LoVo (cell line): ENCODE measurements at regions not wholly inside any gene's neighbourhood (a gene's known extent, or its start where the extent isn't known, plus 50 kb on each side); places are given as distances from the start of the nearest gene placed in this dataset.

ENCODE experiments used
- DNase-seq: peaks from one replicate; pipeline ENCODE4 v3.0.0-alpha.2; 2016; ENCODE audit warnings: low spot score

DNA sequence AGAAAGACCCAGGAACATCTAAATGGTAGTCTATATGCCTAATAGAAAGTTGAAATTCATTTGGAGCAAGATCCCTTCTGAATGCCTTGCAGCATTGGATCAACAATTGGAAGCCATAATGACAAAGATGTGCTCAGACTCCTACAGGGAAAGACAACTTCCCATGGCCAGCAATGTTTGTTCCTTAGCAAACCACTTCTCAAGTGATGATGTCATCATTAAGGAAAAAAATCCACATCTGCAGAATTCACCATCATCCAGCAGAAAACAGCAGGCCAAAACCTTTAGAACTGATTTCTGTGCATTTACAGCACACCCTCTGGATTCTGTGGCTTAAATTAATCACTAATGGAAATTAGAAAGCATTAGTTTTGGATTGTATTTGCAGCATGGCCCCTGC is 82.4 kb upstream of the ZIC3 start:
- DNase-seq: no peak

DNA sequence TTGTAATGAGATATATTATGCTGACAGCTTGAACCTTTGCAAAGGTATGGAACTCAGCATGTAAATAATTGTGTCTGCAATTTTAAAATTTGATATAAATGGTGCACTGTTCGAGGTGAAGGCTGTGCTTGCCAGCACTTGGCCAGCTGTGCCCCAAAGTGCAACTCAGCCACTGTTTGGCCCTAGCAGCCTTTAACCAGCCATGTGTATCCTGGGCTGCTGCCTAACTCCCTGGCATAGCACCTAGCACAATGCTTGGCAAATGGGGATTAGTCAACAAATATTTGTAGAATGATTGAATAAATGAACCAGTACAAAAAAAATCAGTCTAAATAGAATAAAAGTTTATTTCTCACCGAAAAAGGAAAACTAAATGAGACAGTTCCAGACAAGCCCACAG is 83.8 kb upstream of the ZIC3 start:
- DNase-seq: no peak

DNA sequence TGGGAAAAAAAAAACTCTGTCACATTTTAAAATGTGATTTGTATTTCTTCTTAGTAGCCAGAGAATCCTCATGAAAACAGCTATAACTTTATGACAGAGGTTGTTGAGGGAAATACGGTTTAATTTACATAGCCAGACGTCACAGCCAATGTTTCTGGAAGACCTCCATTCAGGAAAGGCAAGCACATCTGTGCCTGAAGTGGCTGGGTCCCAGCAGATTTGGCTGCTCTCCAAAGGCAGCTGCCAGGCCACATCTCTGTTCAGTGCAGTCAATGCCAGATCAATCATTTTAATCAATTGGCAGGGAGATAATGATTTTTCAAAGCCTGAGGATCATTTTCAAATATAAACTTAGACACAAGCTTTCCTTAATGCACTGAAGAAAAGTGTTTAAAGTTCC is 86.5 kb upstream of the ZIC3 start:
- DNase-seq: no peak

- no peak for DNase-seq
Observed at GRCh38 chrX:137441711-137442110, 124.2 kb upstream of the ZIC3 start.

- DNase-seq: peak; percentile 1
Observed at GRCh38 chrX:137432609-137433008, 133.3 kb upstream of the ZIC3 start.

- no peak for DNase-seq
Observed at GRCh38 chrX:137431693-137432488, 134.0 kb upstream of the ZIC3 start.

- no peak for DNase-seq
Observed at GRCh38 chrX:137430984-137431475, 134.9 kb upstream of the ZIC3 start.

DNA sequence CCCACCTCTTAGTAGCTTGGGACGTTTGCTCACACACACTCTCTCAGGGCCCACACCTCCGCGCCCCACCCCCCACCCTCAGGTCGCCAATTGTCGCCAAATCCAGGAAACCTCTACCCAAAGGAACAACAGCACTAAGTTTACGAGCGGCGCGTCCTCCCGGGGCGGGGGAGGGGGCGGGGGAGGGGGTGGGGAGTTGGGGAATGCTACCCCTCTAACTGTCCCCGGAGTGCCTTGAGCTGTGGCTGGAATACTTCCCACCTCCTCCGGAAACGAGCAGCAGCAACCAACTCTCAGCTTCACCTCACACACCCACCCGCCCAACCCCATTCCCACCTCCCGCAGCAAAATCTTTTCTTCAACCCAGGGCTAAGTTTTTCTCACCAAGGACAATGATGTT is 135.6 kb upstream of the ZIC3 start:
- no peak for DNase-seq

GRCh38 chrX:137428766-137429591 is 136.9 kb upstream of the ZIC3 start:
- DNase-seq: no peak

DNA sequence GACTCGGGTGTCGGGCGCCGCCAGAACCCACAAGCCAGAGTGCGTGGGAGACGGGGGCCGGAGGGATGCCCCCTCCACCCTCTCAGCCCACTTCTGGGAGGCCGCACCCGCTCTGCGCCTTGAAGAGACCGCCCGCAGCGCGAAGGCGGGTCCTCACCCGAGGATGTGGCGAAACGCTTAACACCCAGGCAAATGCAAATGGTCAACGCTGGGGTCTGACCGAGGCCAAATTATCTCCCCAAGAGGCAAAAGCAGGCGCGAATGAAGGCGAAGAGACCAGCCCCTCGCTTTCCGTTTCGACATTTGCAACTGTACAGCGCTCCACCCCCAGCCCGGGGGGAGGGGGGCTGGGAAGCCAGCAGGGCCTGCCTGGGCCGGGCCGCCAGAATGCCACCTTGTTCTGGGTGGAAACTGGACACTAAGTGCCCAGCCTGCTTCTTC is 137.7 kb upstream of the ZIC3 start:
- DNase-seq: no peak

GRCh38 chrX:137427816-137428215 is 138.1 kb upstream of the ZIC3 start:
- no peak for DNase-seq

GRCh38 chrX:137427426-137427778 is 138.5 kb upstream of the ZIC3 start:
- no peak for DNase-seq

GRCh38 chrX:137426695-137427425 is 139.1 kb upstream of the ZIC3 start:
- DNase-seq: no peak

DNA sequence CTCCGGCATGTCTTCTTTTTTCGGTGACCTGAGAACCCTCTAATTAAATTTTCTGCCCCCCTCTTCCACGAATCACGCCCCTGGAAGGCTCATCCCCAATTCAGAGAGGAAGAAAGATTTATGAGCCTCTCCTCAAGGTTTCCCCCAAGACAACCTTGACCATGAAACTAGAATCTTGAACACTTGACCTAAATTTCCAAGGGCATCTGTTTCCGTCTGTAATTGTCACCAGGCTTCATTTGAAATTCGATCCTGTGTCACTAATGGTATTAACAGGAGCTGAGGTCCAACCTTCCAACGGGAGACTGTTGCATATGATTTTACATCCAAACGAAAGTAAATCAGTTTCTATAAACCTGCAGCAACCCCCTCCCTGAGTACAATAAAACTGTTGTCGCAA is 139.9 kb upstream of the ZIC3 start:
- DNase-seq: no peak

GRCh38 chrX:137425273-137425902 is 140.5 kb upstream of the ZIC3 start:
- DNase-seq: no peak

- no peak for DNase-seq
Observed at GRCh38 chrX:137424679-137425078, 141.2 kb upstream of the ZIC3 start.

- DNase-seq: no peak
Observed at GRCh38 chrX:137423241-137423640, 142.7 kb upstream of the ZIC3 start.

DNA sequence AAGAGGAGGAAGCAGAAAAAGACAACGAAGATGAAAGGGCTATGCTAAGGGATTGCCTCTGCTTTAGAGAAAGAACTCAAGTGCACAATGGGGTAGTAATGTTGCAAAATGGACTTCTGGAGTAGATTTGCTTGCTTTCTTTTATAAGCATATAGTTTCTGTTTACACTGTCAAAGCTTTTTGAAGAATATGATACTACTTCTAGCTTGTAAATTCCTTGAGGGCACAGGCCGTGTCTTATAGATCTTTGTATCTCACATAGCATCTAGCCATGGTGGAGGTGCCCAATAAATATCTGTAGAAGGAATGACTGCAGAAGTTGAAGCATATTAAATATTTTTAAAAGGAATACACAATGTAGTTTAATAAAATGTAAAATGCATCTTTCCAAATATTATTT is 147.8 kb upstream of the ZIC3 start:
- DNase-seq: no peak

- no peak for DNase-seq
Observed at GRCh38 chrX:137413190-137413589, 152.7 kb upstream of the ZIC3 start.

GRCh38 chrX:137405449-137406140 is 160.3 kb upstream of the ZIC3 start:
- no peak for DNase-seq

GRCh38 chrX:137401092-137401491 is 164.8 kb upstream of the ZIC3 start:
- DNase-seq: no peak

- no peak for DNase-seq
Observed at GRCh38 chrX:137387646-137388045, 178.3 kb upstream of the ZIC3 start.
